A549 (cell line): ENCODE measurements at regions not wholly inside any gene's neighbourhood (a gene's known extent, or its start where the extent isn't known, plus 50 kb on each side); places are given as distances from the start of the nearest gene placed in this dataset.

Experiments
- CHD2 ChIP-seq: fragments of 150-350 bp; IDR thresholded peaks from 2 replicates; pipeline ENCODE4 v1.6.1; 2014; ENCODE audit warnings: low read length; ENCODE audit not compliant: partially characterized antibody
- CTCF ChIP-seq: fragments of >200 bp; sonication (Bioruptor Twin); formaldehyde crosslinking; IDR thresholded peaks from 3 replicates; pipeline ENCODE4 v1.5.1; 2016
- FOSL2 ChIP-seq, 2 experiments: fragments of 450-650 bp in 1 of 2; fragments of >200 bp in 1 of 2; sonication (Bioruptor Twin) in 1 of 2; formaldehyde crosslinking; IDR thresholded peaks; 2 replicates each; pipeline versions ENCODE4 v1.5.0 to v1.6.1; 2016 to 2020; ENCODE audit warnings: mild to moderate bottlenecking in 1 of 2, moderate library complexity in 1 of 2
- JUNB ChIP-seq: fragments of >200 bp; sonication (Bioruptor Twin); formaldehyde crosslinking; IDR thresholded peaks from 2 replicates; pipeline ENCODE4 v1.6.1; 2016
- MAX ChIP-seq: IDR thresholded peaks from 2 replicates; pipeline ENCODE4 v1.6.1; 2012
- NR3C1 ChIP-seq: fragments of >200 bp; sonication (Bioruptor Twin); formaldehyde crosslinking; IDR thresholded peaks from 3 replicates; pipeline ENCODE4 v1.6.1; 2017
- POLR2A ChIP-seq: IDR thresholded peaks from 2 replicates; pipeline ENCODE4 v1.6.1; 2012; ENCODE audit warnings: mild to moderate bottlenecking, low read length
- RCOR1 ChIP-seq: fragments of 150-350 bp; IDR thresholded peaks from 2 replicates; pipeline ENCODE4 v1.6.1; 2014; ENCODE audit warnings: antibody characterized with exemption, low read length, low read depth
- REST ChIP-seq: fragments of 200-600 bp; sonication (generic); IDR thresholded peaks from 2 replicates; pipeline ENCODE4 v1.6.1; 2016; ENCODE audit warnings: antibody characterized with exemption, mild to moderate bottlenecking, moderate library complexity
- RNF2 ChIP-seq: fragments of 200-600 bp; sonication (generic); IDR thresholded peaks from 2 replicates; pipeline ENCODE4 v1.6.1; 2016; ENCODE audit warnings: low read depth, mild to moderate bottlenecking, antibody characterized with exemption, moderate library complexity, borderline replicate concordance
- SMC3 ChIP-seq: fragments of >200 bp; sonication (Bioruptor Twin); formaldehyde crosslinking; IDR thresholded peaks from 3 replicates; pipeline ENCODE4 v1.6.1; 2018; ENCODE audit warnings: inconsistent platforms
- ZFP36 ChIP-seq: fragments of 450-650 bp; IDR thresholded peaks from 2 replicates; pipeline ENCODE4 v1.6.1; 2014; ENCODE audit warnings: borderline replicate concordance; ENCODE audit not compliant: partially characterized antibody

- TF ChIP-seq NR3C1: no peak
- no peak for TF ChIP-seq POLR2A
- no peak for TF ChIP-seq REST
- no peak for TF ChIP-seq SMC3
- no peak for TF ChIP-seq CTCF
- TF ChIP-seq ZFP36: no peak
- no peak for TF ChIP-seq RNF2
- no peak for TF ChIP-seq CHD2
- no peak for TF ChIP-seq FOSL2 (IDR thresholded peaks at IDR 0.05)
- no peak for TF ChIP-seq FOSL2 (CRISPR knock-in tag; IDR thresholded peaks at IDR 0.05)
- TF ChIP-seq JUNB: no peak
- TF ChIP-seq MAX: no peak
- TF ChIP-seq RCOR1: no peak
Measured at GRCh38 chr22:49488943-49489342, 338.7 kb downstream of the BRD1 start.
